Activated effector memory CD4-positive, alpha-beta T cell treated with anti-CD3 and anti-CD28 coated beads, Interleukin-2, amount 50 U/mL, for 16 hours (primary cell): ENCODE measurements at regions not wholly inside any gene's neighbourhood (a gene's known extent, or its start where the extent isn't known, plus 50 kb on each side); places are given as distances from the start of the nearest gene placed in this dataset.
"Not testable (repeated sequence)": the region's sequence is repeated elsewhere in the genome, so short reads cannot be mapped to it uniquely, and the experiment has no call there.

Experiments
- DNase-seq: peaks from one replicate; pipeline ENCODE4 v3.0.0-alpha.2; 2020

DNA sequence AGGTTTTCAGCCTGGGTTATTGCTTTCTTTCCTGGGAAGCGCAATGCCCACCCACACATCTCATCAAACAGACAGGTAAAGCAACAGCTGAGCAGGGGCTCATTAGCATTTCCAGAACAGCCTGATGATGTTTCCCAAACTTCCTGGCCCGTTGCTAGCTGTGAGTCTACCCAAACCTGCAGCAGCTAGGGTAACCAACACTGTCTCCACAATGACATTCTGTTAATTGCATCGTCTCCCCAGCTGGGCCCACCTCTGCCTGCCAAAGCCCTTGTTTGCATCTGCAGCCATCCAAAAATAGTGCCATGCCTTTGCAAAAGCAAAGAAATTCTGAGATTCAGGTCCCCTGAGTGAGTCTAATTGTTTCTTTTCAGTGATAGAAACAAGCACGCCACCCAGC lies 273.0 kb downstream of the MED10 start:
- DNase-seq: no peak

DNA sequence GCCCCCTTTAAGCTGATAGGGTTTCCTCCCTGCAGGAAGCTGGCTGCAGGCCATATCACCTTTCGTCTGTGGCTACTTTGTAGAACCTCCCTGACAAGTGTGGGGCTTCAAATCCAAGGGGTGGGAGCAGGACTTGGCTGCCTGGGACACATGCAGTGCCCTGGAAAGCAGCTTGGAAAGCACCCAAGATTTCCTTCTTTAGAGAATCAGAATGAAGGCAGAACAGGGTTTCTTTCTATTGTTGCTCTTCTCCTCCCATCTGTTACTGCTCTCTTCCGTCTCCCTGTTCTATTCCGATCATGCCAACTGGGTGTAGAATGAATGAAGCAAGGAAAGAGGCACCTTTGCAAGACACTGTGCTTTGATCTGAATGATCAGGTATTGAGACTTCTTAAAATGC lies 282.2 kb downstream of the MED10 start:
- DNase-seq: no peak

DNA sequence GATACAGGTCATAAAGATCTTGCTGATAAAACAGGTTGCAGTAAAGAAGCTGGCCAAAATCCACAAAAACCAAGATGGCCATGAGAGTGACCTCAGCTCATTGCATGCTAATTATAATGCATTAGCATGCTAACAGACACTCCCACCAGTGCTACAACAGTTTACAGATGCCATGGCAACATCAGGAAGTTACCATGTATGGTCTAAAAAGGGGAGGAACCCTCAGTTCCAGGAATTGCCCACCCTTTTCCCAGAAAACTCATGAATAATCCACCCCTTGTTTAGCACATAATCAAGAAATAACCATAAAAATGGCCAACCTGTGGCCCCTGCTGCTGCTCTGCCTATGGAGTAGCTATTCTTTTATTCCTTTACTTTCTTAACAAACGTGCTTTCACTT lies 284.2 kb downstream of the MED10 start:
- not testable (repeated sequence) for DNase-seq

DNA sequence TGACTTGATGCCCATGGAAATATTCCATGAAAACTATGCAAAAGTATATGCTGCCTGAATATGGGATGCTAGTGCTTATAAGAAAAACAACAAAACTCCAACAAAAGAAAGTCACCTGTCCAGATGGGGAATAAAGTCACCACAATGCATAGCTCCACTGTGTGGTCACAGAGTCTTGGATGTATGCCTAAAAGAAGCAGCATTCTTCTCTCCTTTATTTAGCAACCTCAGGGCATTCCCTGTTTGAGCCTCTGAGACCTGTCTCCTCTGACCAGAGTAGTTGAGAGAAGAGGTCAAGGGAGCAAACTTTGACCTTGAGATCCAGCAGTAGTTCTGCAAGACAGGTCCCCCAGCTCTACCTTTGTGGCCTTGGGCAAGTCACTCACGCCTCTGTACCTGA lies 287.5 kb downstream of the MED10 start:
- DNase-seq: no peak

GRCh38 chr5:6090079-6090654 lies 288.2 kb downstream of the MED10 start:
- DNase-seq: no peak

GRCh38 chr5:6088706-6089105 lies 289.6 kb downstream of the MED10 start:
- no peak for DNase-seq

DNA sequence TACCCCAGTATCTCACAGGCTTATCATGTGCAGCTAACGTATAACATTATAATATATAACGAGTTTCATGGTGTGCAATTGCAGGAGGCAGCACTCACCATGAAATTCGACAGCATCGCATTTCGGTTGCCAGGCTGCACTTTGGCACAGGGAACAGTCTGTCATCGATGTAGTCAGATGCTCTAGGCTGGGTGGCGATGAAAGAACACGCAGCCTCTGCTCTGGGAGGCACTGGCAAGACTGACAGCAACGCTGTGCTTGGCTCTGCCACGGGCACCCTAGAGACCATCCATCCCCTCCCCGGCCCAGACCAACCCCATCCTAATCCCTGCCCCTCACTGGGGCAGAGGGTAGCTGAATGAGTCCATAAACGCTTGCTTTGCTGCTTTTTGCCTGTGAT lies 290.8 kb downstream of the MED10 start:
- DNase-seq: no peak

GRCh38 chr5:6086871-6087270 lies 291.5 kb downstream of the MED10 start:
- DNase-seq: no peak

GRCh38 chr5:6085341-6085860 lies 292.9 kb downstream of the MED10 start:
- no peak for DNase-seq

DNA sequence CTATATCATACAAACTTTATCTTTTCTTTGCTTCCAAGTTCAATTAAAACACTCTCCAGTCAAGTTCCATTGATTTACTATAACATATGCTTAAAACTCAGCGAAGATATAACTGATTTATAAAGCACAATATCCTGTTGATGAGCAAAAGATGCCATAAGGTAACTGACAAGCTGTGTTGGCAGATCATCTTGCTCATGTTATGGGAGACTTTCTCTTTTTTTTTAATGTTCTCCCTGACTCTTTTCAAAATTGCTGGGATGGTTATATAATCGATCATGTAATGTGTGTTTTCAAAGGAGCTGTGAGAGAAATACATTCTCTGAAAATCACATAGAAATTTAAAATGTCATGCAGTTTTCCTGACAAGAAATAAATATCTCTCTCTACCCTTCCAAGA lies 293.5 kb downstream of the MED10 start:
- no peak for DNase-seq

DNA sequence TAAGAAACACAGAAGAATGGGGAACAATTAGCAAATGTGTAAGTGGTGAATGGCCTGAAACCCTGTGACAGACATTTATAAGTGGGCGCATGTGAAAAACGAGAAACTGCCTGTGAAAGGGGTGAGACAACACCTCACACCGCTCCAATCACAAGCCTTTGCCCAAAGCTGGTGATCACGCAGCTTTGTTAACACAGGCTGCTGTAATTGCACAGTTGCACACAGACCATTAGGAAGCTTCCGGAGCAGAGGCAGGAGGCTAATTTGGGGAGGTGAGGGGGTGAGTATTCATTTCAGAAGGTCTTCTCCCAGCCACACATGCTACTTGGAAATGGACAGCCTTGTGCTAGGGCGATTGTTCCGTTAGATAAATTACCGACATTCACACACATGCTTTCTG lies 294.0 kb downstream of the MED10 start:
- DNase-seq: no peak

GRCh38 chr5:6083311-6083978 lies 294.9 kb downstream of the MED10 start:
- DNase-seq: no peak

DNA sequence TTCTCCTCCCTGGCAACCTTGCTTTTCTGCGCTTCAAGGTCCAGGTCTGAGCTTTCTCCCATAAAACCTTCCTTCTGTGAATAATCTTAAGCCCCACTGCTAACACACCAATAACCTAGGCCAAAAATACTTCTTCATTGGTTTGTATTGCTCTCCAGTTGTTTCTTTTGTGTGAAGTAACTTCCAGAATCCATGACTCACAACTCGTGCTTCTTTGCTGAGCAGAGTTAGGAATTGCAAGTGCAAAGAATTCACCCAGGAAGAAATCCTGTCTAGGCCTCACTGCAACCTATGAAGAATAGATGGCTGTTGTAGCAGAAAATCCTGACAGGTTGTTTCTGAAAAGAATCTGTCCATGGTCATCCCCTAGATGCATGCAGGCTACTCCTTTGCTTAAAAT lies 295.7 kb downstream of the MED10 start:
- DNase-seq: no peak

DNA sequence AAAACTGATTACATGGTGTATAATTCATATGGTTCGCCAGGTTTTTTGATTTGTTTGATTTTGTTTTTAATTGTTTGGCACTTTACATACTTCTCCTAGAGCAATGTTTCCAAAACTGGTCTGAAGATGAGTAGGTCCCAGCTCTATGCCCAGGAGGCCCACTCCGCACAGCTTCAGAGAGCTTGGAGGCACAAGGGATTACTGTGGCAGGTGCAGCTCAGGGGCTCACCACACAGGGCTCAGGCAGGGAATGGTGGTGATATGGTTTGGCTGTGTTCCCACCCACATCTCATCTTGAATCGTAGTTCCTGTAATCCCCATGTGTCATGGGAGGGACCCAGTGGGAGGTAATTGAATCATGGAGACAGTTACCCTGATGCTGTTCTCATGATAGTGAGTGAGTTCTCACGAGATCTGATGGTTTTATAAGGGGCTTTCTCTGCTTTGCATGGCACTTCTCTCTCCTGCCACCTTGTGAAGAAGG lies 296.6 kb downstream of the MED10 start:
- no peak for DNase-seq

- no peak for DNase-seq
These were observed 297.2 kb downstream of the MED10 start for GRCh38 chr5:6080930-6081726.

DNA sequence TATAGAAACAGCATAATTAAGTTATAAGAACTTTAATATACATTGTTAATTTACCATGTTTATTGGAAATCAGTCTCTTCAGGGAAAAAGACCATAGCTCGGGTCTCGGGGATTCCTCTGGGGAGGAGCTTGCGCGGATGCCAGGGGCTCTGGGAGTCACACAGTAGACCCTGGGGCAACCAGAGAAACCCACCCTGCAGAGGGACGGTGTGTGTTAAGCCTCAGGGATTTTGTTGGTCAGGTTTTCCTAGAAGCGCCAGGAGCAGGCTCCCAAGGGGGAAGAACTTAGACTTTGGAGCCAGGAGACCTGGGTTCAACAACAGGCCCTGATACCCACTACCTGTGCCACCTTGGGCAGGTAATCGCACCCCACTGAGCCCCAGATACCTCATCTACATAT lies 297.9 kb downstream of the MED10 start:
- no peak for DNase-seq

DNA sequence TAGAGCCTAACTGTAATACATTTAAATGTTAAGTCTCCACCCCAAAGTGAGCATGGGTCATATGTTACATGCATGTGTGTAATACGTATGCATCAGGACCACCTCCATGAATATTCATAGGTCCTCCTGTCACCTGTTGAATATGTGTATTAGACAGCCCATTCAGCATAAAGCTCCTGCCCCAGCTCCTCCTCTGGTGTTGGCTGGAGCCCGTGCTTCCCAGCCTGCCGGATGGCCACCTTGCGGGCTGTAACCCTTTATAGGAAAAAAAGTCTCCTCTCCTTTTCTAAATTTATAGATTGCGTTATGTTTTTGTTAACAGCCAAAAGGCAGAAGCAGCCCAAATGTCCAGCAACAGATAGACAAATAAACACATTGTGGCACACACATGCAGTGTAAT lies 299.5 kb downstream of the MED10 start:
- no peak for DNase-seq

DNA sequence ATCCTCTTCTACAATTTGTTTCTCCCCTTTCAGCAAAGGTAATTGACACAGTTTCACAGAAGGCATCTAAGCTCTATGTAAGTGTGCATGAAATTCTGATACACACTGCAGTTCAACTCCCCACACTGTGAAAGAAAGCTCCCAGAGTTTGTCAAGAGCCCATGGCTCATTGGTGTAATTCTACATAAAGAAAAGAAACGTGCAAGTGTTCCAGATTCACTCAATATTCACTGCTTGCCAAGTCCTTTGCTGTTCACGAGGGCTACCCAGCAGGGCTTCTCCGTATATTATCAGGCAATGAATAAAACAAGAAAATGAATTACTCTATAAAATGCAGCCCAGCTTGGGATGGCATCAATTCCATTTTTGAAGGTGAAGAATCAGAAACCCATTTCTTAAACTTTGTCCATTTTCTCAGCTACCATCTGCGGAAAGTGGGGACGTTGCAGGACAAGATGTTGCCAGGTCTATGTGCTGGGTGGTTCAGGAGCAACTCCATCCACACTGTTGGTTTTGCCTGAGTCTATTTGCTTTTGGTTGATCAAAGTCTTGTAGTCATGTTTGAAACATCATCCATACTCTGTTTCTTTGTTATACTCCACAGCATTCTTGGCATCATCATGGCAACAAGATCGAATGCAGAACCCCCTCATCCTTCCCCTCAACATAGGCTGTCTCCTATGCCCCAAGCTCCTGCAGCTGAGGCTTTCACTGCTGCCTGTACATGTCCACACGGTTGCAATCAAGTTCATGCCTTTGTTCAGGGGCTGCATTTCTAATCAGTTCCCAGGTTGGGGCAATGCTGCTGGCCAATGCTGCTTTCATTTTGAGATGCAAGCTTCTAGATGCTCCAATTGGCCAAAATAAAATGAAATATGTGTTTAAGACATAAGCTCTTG lies 301.8 kb downstream of the MED10 start:
- no peak for DNase-seq

DNA sequence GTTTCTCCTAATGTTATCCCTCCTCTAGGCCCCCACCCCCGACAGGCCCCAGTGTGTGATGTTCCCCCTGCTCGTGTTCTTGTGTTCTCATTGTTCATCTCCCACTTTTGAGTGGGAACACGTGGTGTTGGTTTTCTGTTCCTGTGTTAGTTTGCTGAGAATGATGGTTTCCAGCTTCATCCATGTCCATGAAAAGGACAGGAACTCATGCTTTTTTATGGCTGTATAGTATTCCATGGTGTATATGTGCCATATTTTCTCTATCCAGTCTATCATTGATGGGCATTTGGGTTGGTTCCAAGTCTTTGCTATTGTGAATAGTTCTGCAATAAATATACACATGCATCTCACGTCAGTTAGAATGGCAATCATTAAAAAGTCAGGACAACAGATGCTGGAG lies 305.9 kb downstream of the MED10 start:
- not testable (repeated sequence) for DNase-seq

- no peak for DNase-seq
These were observed 308.7 kb downstream of the MED10 start for GRCh38 chr5:6069496-6070185.

GRCh38 chr5:6066016-6066415 lies 312.3 kb downstream of the MED10 start:
- DNase-seq: no peak

DNA sequence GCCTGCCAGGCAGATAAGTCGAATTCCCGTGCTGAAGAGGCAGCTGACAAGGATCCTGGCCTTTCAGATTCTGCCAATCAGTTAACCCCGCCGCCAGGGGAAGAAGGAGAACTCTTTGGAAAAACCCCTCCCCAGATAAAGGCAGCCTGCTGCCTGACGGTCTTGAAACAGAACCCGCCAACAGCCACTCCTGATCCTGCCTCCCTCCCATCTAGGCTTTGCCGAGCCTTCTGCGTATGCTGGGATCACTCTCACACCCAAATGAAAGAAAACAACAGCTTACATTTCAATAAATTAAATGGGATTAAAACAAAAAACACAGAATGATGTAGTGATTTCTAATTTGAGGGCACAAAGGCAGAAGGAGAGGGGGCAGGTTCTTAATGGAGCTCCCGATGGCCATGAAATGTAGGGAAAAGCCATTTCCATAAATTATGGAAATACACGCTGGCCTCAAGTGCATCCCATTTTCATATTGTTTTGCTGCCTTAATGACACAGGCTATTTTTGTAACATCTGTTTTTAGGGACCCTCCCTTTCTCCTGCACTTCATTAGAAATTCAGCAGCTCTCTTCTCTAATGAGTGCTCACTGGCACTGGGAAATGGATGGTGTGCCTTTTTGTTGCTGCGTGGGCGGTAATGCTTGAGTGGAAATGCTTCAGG lies 319.1 kb downstream of the MED10 start:
- DNase-seq: no peak
